WTC11 (cell line): ENCODE measurements at regions not wholly inside any gene's neighbourhood (a gene's known extent, or its start where the extent isn't known, plus 50 kb on each side); places are given as distances from the start of the nearest gene placed in this dataset.

Source experiments
- ATF1 ChIP-seq: sonication (generic); formaldehyde crosslinking; IDR thresholded peaks from 2 replicates; pipeline ENCODE4 v1.8.1; 2023; ENCODE audit warnings: mild to moderate bottlenecking, moderate library complexity, missing genetic modification reagents
- CTCF ChIP-seq: fragments of 200-600 bp; IDR thresholded peaks from 2 replicates; pipeline ENCODE4 v1.8.0; 2022; ENCODE audit warnings: antibody characterized with exemption
- ESRRA ChIP-seq: sonication (generic); formaldehyde crosslinking; IDR thresholded peaks from 2 replicates; pipeline ENCODE4 v1.8.1; 2022; ENCODE audit warnings: mild to moderate bottlenecking, missing genetic modification reagents, borderline replicate concordance
- NFYB ChIP-seq: sonication (generic); formaldehyde crosslinking; conservative IDR thresholded peaks from 2 replicates; pipeline ENCODE4 v1.8.0; 2022; ENCODE audit warnings: low read depth, missing genetic modification reagents
- NR3C1 ChIP-seq: sonication (generic); formaldehyde crosslinking; conservative IDR thresholded peaks from 2 replicates; pipeline ENCODE4 v1.8.1; 2023; ENCODE audit warnings: low read depth, mild to moderate bottlenecking, missing genetic modification reagents
- PREB ChIP-seq: sonication (generic); formaldehyde crosslinking; IDR thresholded peaks from 2 replicates; pipeline ENCODE4 v1.8.1; 2022; ENCODE audit warnings: mild to moderate bottlenecking, missing genetic modification reagents, moderate library complexity, borderline replicate concordance
- SMAD3 ChIP-seq: sonication (generic); formaldehyde crosslinking; IDR thresholded peaks from 2 replicates; pipeline ENCODE4 v1.8.0; 2022; ENCODE audit warnings: missing genetic modification reagents, mild to moderate bottlenecking, borderline replicate concordance
- SP1 ChIP-seq: sonication (generic); formaldehyde crosslinking; conservative IDR thresholded peaks from 2 replicates; pipeline ENCODE4 v1.8.1; 2022; ENCODE audit warnings: missing genetic modification reagents
- TP53 ChIP-seq: sonication (generic); formaldehyde crosslinking; IDR thresholded peaks from 2 replicates; pipeline ENCODE4 v1.8.1; 2023; ENCODE audit warnings: mild to moderate bottlenecking, missing genetic modification reagents
- TF ChIP-seq, protein P1 (sequence below): sonication (generic); formaldehyde crosslinking; IDR thresholded peaks from 2 replicates; pipeline ENCODE4 v1.8.0; 2022; ENCODE audit warnings: mild to moderate bottlenecking, missing genetic modification reagents
- TF ChIP-seq, protein P2 (sequence below): sonication (generic); formaldehyde crosslinking; IDR thresholded peaks from 2 replicates; pipeline ENCODE4 v1.8.1; 2022; ENCODE audit warnings: low read depth, missing genetic modification reagents, borderline replicate concordance
- TF ChIP-seq, protein P3 (sequence below): fragments of 250-450 bp; sonication (Bioruptor Pico); IDR thresholded peaks from 2 replicates; pipeline ENCODE4 v1.9.0; 2021; ENCODE audit warnings: mild to moderate bottlenecking, borderline replicate concordance

- TF ChIP-seq CTCF (no peak), SP1 (no peak), SMAD3 (CRISPR knock-in tag) (no peak), NR3C1 (CRISPR knock-in tag) (no peak), ESRRA (CRISPR knock-in tag) (no peak), TP53 (CRISPR knock-in tag) (no peak), ATF1 (no peak), PREB (CRISPR knock-in tag) (no peak), NFYB (CRISPR knock-in tag) (no peak)
- TF ChIP-seq, protein P1, sequence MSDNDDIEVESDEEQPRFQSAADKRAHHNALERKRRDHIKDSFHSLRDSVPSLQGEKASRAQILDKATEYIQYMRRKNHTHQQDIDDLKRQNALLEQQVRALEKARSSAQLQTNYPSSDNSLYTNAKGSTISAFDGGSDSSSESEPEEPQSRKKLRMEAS (CRISPR knock-in tag), result no peak
- TF ChIP-seq, protein P2, sequence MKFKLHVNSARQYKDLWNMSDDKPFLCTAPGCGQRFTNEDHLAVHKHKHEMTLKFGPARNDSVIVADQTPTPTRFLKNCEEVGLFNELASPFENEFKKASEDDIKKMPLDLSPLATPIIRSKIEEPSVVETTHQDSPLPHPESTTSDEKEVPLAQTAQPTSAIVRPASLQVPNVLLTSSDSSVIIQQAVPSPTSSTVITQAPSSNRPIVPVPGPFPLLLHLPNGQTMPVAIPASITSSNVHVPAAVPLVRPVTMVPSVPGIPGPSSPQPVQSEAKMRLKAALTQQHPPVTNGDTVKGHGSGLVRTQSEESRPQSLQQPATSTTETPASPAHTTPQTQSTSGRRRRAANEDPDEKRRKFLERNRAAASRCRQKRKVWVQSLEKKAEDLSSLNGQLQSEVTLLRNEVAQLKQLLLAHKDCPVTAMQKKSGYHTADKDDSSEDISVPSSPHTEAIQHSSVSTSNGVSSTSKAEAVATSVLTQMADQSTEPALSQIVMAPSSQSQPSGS (CRISPR knock-in tag), result no peak
- TF ChIP-seq, protein P3, sequence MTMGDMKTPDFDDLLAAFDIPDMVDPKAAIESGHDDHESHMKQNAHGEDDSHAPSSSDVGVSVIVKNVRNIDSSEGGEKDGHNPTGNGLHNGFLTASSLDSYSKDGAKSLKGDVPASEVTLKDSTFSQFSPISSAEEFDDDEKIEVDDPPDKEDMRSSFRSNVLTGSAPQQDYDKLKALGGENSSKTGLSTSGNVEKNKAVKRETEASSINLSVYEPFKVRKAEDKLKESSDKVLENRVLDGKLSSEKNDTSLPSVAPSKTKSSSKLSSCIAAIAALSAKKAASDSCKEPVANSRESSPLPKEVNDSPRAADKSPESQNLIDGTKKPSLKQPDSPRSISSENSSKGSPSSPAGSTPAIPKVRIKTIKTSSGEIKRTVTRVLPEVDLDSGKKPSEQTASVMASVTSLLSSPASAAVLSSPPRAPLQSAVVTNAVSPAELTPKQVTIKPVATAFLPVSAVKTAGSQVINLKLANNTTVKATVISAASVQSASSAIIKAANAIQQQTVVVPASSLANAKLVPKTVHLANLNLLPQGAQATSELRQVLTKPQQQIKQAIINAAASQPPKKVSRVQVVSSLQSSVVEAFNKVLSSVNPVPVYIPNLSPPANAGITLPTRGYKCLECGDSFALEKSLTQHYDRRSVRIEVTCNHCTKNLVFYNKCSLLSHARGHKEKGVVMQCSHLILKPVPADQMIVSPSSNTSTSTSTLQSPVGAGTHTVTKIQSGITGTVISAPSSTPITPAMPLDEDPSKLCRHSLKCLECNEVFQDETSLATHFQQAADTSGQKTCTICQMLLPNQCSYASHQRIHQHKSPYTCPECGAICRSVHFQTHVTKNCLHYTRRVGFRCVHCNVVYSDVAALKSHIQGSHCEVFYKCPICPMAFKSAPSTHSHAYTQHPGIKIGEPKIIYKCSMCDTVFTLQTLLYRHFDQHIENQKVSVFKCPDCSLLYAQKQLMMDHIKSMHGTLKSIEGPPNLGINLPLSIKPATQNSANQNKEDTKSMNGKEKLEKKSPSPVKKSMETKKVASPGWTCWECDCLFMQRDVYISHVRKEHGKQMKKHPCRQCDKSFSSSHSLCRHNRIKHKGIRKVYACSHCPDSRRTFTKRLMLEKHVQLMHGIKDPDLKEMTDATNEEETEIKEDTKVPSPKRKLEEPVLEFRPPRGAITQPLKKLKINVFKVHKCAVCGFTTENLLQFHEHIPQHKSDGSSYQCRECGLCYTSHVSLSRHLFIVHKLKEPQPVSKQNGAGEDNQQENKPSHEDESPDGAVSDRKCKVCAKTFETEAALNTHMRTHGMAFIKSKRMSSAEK (CRISPR knock-in tag), result no peak
These were observed 665.5 kb downstream of the PTPRU start for GRCh38 chr1:29901624-29902325.
